RPMI7951 (cell line): ENCODE measurements at regions not wholly inside any gene's neighbourhood (a gene's known extent, or its start where the extent isn't known, plus 50 kb on each side); places are given as distances from the start of the nearest gene placed in this dataset.
"Not testable (repeated sequence)": the region's sequence is repeated elsewhere in the genome, so short reads cannot be mapped to it uniquely, and the experiment has no call there.

Source experiments
- DNase-seq: peaks from one replicate; pipeline ENCODE4 v3.0.0-alpha.2; 2012; ENCODE audit warnings: low read depth

GRCh38 chr14:30159374-30159773 lies 231.7 kb upstream of the PRKD1 start:
- DNase-seq = no peak

DNA sequence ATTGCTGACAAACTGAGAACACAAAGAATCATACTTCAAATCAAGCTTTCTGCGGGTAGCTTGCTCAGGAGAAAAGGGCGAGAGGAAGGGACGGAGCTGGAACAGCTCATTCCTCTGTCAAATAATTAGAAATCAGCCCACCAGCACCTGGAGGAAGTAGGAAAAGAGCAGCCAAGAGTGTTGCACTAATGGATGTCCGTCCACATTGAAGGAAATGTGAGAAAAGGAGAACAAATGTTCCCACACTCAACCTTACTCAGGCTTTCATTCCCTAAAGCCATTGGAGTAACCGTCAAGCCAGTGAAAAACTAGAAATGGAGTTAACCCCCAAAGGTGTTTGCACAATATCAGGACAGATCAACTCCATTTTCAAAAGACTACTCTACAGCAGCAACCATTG lies 233.0 kb upstream of the PRKD1 start:
- DNase-seq = no peak

GRCh38 chr14:30162066-30162465 lies 234.4 kb upstream of the PRKD1 start:
- no peak for DNase-seq

- DNase-seq = no peak
Measured at GRCh38 chr14:30165255-30165654, 237.6 kb upstream of the PRKD1 start.

- no peak for DNase-seq
Measured at GRCh38 chr14:30177781-30178180, 250.1 kb upstream of the PRKD1 start.

DNA sequence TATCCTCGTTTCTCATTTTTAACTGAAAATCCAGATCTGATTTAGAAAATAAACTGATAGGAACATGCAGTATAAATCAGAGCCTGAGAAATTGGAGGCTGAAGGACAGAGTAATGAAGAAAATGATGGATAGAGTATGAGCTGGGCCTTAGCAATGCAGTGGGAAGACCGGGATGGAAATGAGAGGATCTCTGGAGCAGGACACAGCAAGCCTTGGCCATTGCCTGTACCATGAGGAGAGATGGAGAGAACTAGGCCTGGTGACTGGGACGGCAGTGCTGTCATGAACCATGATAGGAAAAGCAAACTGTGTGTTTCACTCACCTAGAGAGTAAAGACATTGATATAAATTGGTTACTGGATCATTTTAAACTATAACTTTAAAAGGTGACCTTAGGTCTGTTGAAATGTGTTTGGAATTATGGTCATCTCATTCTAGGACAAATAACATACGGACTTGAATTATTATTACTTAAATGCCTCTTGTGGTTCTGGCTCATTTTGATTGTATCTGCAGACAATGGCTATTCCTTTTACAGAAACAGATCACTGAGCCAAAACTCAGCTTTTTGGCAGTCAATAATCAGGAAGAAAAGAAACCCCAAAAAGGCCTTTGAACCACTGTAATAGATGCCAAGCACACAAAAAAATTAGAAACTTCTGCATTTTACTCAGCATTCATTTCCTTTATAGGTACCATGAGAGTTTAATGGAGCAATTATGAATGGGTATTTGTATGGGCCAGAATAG lies 251.9 kb upstream of the PRKD1 start:
- DNase-seq = no peak

DNA sequence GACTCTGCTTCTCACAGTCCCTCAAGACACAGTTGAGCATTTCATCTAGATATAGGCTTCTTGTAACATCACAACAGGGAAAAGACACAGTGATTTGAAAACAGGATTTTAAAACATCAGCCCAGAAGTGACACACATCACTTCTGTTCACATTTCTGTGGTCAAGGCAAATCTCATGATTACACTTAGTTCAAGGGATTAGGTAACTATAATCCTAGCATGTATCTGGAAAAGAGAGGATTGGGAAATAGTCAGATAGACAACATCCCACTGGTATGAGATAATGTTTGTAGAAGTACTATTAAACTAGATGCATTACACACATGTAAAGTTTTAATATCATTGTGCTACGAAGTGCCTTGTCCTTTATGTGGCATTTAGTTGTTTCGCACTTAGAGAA lies 252.6 kb upstream of the PRKD1 start:
- no peak for DNase-seq

- no peak for DNase-seq
Measured at GRCh38 chr14:30185832-30186231, 258.2 kb upstream of the PRKD1 start.

- DNase-seq = no peak
Measured at GRCh38 chr14:30191639-30192279, 264.1 kb upstream of the PRKD1 start.

GRCh38 chr14:30193101-30193500 lies 265.5 kb upstream of the PRKD1 start:
- DNase-seq = no peak

DNA sequence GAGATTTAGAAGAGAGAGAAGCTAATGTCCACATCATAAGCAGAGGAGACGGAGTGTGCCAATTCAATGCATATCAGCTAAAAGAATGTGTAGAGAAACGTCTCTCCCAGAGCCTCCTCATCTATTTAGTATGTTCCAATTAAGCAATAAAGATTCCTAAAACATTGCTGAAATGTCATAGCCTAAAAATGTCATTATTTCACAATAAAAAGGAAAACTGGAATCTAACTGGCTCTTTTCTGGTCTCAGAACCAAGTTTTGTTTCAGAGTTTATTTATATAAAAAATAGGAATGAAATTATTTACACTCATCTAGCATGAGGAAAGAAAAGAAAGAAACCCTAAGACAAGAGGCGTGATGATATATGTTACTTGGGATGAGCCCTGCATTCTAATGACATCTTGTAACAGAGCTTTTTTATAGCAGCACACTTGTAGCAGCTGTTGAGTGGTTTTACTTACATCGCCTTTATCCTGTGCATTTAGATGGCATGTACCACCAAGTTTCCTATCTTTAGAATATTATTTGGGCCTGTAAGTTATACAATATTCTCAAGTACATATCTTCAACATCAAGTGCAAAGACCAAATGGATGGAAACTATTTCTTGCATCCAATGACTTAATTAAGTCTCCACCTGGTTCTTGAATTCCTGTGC lies 266.3 kb upstream of the PRKD1 start:
- peak; percentile 21 for DNase-seq

DNA sequence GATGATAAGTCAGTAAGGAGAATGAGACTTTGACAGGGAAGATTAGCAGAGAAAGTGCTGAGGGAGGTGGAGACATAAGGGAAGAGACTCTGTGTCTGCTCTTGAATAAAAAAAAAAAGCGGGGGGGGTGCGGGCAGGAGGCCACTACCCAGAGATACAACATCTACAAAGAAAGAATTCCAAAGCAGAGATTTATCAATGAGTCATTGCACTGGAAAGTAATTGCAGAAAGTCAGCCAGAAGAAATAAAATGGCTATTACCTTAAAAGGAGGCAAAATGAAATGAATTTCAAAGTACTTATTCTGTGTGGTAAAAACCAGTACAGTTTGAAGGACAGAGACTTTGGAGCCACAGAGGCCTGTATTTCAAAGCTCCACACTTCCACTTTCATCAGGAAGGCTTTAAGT lies 267.1 kb upstream of the PRKD1 start:
- DNase-seq = peak; percentile 70

DNA sequence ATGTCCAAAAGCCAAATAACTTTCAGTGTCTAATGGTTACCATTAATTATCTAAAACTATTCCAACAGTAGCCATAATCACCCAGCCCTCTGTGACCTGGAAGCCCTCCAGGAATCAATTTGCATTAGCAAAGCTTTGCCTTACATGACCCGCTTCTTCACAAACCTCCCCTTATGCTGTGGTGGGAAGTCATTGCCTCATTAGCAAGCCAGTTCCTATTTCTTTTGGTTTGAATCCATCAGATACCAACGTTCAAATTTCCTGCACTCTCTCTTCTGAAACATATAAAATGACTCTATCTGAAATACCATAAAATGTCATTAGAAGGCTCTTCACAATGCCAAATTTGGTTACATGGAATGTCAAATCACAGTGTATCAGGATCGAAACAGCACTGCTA lies 268.3 kb upstream of the PRKD1 start:
- peak; percentile 18 for DNase-seq

DNA sequence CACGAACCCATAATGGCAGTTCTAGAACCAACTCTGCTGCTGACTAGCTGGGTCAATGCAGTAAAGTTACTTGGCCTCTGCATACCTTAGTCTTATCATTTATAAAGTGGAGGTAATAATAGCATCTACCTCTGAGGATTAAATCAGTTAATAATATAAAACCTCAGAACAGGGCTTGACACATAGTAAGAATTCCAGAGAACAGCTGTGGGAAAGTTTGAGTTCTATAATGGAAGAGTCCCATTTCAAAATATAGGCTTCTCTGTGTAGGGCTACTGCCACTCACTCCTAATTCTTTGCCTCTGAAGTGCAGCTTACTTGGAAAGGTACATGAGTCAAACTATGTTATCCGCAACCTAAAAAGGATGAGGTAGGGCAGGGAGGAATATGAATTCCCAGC lies 269.2 kb upstream of the PRKD1 start:
- DNase-seq = no peak

DNA sequence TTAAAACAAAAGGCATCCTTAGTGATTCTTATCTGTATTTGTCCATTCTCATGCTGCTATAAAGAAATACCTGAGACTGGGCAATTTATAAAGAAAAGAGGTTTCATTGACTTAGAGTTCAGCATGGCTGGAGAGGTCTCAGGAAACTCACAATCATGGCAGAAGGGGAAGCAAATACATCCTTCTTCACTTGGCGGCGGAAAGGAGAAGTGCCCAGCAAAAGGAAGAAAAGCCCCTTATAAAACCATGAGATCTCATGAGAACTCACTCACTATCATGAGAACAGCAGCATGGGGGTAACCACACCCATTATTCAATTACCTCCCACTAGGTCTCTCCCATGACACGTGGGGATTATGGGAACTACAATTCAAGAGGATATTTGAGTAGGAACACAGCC lies 271.1 kb upstream of the PRKD1 start:
- not testable (repeated sequence) for DNase-seq

DNA sequence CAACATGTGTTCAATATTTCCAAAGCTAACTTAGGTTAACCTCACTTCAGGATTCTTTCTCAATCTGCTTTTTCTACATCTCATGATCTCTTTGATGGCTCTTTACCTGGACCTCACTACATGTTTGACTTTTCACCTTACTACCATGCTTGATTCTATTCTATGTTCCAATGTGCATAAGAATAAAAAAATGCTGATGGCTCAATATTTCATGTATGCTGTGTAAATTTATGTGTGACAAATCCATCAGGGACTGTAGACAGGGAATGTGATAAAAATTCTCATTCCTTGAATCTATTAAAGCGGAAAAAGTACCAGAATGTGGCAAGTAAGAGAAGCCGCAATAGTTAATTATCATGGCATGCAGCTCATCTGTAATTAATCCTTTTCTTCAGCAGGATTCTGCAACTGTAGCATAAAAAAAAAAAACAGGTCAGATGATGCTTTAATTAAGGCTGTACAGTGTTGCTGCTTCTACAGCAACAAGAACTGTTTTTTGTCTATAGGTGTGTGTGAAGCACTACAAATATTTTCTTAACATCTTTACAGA lies 276.9 kb upstream of the PRKD1 start:
- no peak for DNase-seq

DNA sequence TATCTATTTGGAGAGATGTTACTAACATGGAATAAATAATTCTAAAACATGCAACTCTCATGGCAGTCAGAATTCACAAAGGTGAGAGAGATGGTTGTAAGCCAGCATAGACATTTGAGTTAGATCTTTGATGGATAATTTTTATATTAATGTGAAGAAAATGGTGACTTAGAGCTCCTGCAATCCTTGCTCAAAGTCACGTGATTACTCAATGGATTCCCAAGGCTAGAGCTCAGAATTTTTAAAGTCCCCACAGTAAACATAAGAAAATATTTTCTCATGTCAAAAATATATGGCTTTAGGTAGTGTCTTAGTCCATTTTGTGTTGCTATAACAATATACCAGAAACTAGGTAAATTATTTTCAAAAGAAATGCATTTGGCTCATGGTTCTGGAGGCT lies 281.5 kb upstream of the PRKD1 start:
- no peak for DNase-seq

GRCh38 chr14:30210630-30211029 lies 283.0 kb upstream of the PRKD1 start:
- peak; percentile 31 for DNase-seq

GRCh38 chr14:30211326-30211725 lies 283.7 kb upstream of the PRKD1 start:
- no peak for DNase-seq

DNA sequence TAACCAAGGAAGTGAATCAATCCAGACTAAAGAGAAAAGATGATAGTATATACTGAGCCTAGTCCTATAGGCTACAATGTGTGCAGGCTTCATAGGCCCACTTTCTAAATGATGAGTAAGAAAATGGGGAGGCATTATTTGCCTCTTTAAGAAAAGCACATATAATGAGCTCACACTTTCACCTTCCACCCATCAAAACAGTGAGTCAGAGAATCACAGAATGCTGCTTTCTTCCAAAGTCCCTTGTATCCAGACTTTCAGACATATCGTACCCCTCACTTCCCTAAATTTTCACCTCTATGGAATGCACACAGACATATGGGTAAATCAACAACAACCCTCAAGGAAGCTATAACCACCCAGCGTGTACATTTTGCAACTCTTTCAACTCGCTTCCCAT lies 286.4 kb upstream of the PRKD1 start:
- no peak for DNase-seq

GRCh38 chr14:30214461-30215090 lies 286.9 kb upstream of the PRKD1 start:
- peak; percentile 50 for DNase-seq

- no peak for DNase-seq
Measured at GRCh38 chr14:30218907-30219306, 291.3 kb upstream of the PRKD1 start.
